ENCODE measurements at regions not wholly inside any gene's neighbourhood (a gene's known extent, or its start where the extent isn't known, plus 50 kb on each side); places are given as distances from the start of the nearest gene placed in this dataset.

GRCh38 chr12:125593269-125593668, 528.0 kb downstream of the AACS start:
- DNase-seq: no peak

- no peak for DNase-seq
Observed at GRCh38 chr12:125604976-125605375, 539.7 kb downstream of the AACS start.

GRCh38 chr12:125606312-125606711, 541.1 kb downstream of the AACS start:
- no peak for DNase-seq

- DNase-seq: no peak
Observed at GRCh38 chr12:125610292-125610691, 545.1 kb downstream of the AACS start.

GRCh38 chr12:125610971-125611370, 545.7 kb downstream of the AACS start:
- DNase-seq: no peak

- no peak for DNase-seq
Observed at GRCh38 chr12:125614058-125614457, 548.8 kb downstream of the AACS start.

- DNase-seq: no peak
Observed at GRCh38 chr12:125619723-125620122, 554.5 kb downstream of the AACS start.

- no peak for DNase-seq
Observed at GRCh38 chr12:125633686-125634085, 568.5 kb downstream of the AACS start.

- DNase-seq: no peak
Observed at GRCh38 chr12:125634813-125635212, 569.6 kb downstream of the AACS start.

- no peak for DNase-seq
Observed at GRCh38 chr12:125639826-125640225, 574.6 kb downstream of the AACS start.

- DNase-seq: no peak
Observed at GRCh38 chr12:125643055-125643454, 577.8 kb downstream of the AACS start.

- no peak for DNase-seq
Observed at GRCh38 chr12:125645724-125646123, 580.5 kb downstream of the AACS start.

GRCh38 chr12:125650587-125650986, 585.4 kb downstream of the AACS start:
- no peak for DNase-seq

- DNase-seq: no peak
Observed at GRCh38 chr12:125651625-125652024, 586.4 kb downstream of the AACS start.

GRCh38 chr12:125652681-125653080, 587.4 kb downstream of the AACS start:
- DNase-seq: no peak

GRCh38 chr12:125657681-125658080, 592.4 kb downstream of the AACS start:
- no peak for DNase-seq

- no peak for DNase-seq
Observed at GRCh38 chr12:125674554-125675338, 609.5 kb downstream of the AACS start.

- no peak for DNase-seq
Observed at GRCh38 chr12:125676366-125676765, 611.1 kb downstream of the AACS start.

- DNase-seq: no peak
Observed at GRCh38 chr12:125677829-125678228, 612.6 kb downstream of the AACS start.

GRCh38 chr12:125678589-125678993, 613.4 kb downstream of the AACS start:
- DNase-seq: no peak

- DNase-seq: no peak
Observed at GRCh38 chr12:125683748-125684381, 618.6 kb downstream of the AACS start.

- DNase-seq: no peak
Observed at GRCh38 chr12:125684968-125685790, 619.9 kb downstream of the AACS start.

GRCh38 chr12:125685915-125686314, 620.7 kb downstream of the AACS start:
- no peak for DNase-seq

- no peak for DNase-seq
Observed at GRCh38 chr12:125687403-125687802, 622.2 kb downstream of the AACS start.
